Hepatocyte (in vitro differentiated cells): ENCODE measurements at regions not wholly inside any gene's neighbourhood (a gene's known extent, or its start where the extent isn't known, plus 50 kb on each side); places are given as distances from the start of the nearest gene placed in this dataset.

ENCODE experiments used
- DNase-seq: peaks from one replicate; pipeline ENCODE4 v3.0.0-alpha.2; 2016; ENCODE audit warnings: low spot score
- H2AFZ ChIP-seq: fragments of 200-600 bp; sonication (generic); 2 replicates; pipeline ENCODE4 v1.6.0; 2016; ENCODE audit warnings: antibody characterized with exemption, mild to moderate bottlenecking
- H3K27ac ChIP-seq: fragments of 200-600 bp; sonication (generic); 2 replicates; pipeline ENCODE4 v1.5.1; 2016; ENCODE audit warnings: mild to moderate bottlenecking
- H3K27me3 ChIP-seq: fragments of 200-600 bp; sonication (generic); 2 replicates; pipeline ENCODE4 v1.6.1; 2016
- H3K36me3 ChIP-seq: fragments of 200-600 bp; sonication (generic); replicated peaks from 2 replicates; pipeline ENCODE4 v1.5.1; 2016; ENCODE audit warnings: low read depth; ENCODE audit not compliant: insufficient read depth
- H3K4me1 ChIP-seq: fragments of 200-600 bp; sonication (generic); 2 replicates; pipeline ENCODE4 v1.5.1; 2016; ENCODE audit warnings: mild to moderate bottlenecking, moderate library complexity; ENCODE audit not compliant: insufficient read depth
- H3K4me2 ChIP-seq: fragments of 200-600 bp; sonication (generic); 2 replicates; pipeline ENCODE4 v1.6.0; 2016
- H3K4me3 ChIP-seq: fragments of 200-600 bp; sonication (generic); 2 replicates; pipeline ENCODE4 v1.5.1; 2016; ENCODE audit warnings: mild to moderate bottlenecking
- H3K79me2 ChIP-seq: fragments of 200-600 bp; sonication (generic); 2 replicates; pipeline ENCODE4 v1.6.0; 2017; ENCODE audit warnings: mild to moderate bottlenecking
- H3K9me2 ChIP-seq: fragments of 200-600 bp; sonication (generic); replicated peaks from 2 replicates; pipeline ENCODE4 v1.6.0; 2017; ENCODE audit warnings: mild to moderate bottlenecking; ENCODE audit not compliant: insufficient read depth
- H3K9me3 ChIP-seq: fragments of 200-600 bp; sonication (generic); 2 replicates; pipeline ENCODE4 v1.5.1; 2016; ENCODE audit warnings: low read depth, mild to moderate bottlenecking
- H4K20me1 ChIP-seq: fragments of 200-600 bp; sonication (generic); 2 replicates; pipeline ENCODE4 v1.6.0; 2016; ENCODE audit warnings: mild to moderate bottlenecking; ENCODE audit not compliant: insufficient read depth, poor library complexity, severe bottlenecking
- EZH2 ChIP-seq: fragments of 200-600 bp; sonication (generic); IDR thresholded peaks from 2 replicates; pipeline ENCODE4 v1.6.1; 2016; ENCODE audit warnings: antibody characterized with exemption, mild to moderate bottlenecking, borderline replicate concordance
- EZH2phosphoT487 ChIP-seq: fragments of 200-600 bp; sonication (generic); IDR thresholded peaks from one replicate; pipeline ENCODE4 v1.6.1; 2018; ENCODE audit warnings: antibody characterized with exemption, mild to moderate bottlenecking, low read depth, moderate library complexity; ENCODE audit not compliant: unreplicated experiment, severe bottlenecking
- WGBS: methylation state at CpG from one replicate; pipeline ENCODE4 v1.1.6; 2016; ENCODE audit warnings: low lambda C conversion rate; ENCODE audit errors: missing lambda C conversion rate; 5-methylcytosine and 5-hydroxymethylcytosine counted together
- TF ChIP-seq, protein P1 (sequence below): fragments of 200-600 bp; sonication (generic); IDR thresholded peaks from 2 replicates; pipeline ENCODE4 v1.5.1; 2016; ENCODE audit warnings: antibody characterized with exemption, mild to moderate bottlenecking; ENCODE audit not compliant: poor library complexity

DNA sequence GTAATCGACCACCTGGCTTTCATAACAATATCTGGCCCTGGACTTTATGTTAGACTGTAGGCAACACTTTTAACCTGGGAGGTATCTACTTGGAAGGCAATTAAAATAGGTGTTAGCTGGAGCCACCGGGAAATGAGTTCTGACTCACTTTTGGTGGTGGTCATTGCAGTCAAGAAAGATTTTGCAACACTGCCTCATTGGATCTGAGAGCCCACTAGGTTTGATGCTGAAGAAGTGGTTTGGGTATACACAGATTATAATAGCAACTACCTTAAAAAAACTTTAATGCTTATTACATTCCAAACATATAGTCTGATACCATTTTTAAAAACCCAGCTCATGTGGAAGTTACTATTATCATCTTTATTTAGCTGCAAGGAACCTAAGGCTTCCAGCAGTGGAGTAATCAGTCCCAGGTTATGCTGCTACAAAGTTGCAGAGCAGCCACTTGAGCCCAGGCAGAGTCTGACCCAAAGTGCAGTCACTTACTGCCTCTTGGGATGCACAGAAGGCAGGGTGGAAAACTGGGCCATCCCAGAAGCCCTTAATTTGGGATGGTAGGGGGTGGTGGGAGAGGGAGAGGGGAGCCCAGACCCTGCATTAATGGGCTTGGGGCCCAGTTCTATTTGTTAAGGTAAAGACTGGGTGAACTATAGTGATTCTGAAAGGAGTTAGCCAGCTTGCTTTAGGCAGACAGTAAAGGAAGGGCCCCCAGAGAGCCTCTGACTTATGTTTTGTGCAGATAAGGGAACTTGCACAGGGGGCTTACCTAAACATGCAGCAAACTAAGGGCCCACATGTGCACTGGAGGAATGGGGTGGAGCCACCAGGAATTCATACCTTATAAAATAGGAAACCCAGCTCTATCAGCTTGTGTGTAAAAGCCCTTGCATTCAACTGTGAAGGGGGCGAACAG lies 149.4 kb downstream of the SNX19 start:
- H3K9me3 ChIP-seq, result no peaks in the 10 kb centered on the region

DNA sequence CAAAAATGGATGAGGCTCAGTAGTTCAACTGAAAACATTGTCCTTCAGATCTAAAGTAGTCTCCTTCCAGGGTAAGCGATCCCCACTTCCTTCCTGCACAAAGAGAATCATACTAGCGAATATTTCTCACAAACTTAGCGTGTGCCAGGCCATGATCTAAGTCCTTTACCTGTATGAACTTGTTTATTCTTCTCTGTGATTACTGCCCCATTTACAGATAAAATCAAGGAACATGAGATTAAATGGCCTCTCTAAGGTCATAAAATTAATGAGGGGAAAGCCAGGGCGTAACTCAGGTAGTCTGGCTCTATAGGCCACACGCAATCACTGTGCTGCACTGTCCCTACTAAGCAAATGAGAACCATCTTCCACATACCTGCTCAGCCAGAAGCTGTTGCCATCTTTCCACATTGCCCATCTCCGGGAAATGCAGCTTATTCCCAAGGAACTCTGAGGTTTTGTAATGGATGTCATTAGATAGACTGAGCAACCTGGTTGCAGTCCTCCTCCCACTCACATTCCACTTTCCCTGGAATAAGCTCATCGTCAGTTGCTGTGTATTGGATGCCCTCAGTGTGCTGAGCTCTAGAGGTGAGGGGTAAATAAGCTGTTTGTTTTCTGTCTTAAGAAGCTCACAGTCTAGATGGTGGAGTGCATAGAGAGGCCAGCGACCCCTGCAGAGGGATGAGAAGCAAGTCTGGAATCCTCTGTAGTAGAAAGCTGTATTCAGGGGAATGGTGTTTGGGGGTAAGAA lies 146.3 kb downstream of the SNX19 start:
- Histone ChIP-seq H4K20me1 (no peaks in the 10 kb centered on the region), H3K4me3 (no peak overlapping the region), H3K9me3 (no peaks in the 10 kb centered on the region), H2AFZ (no peak overlapping the region), H3K9me2 (no peaks in the 10 kb centered on the region), H3K27ac (no peak overlapping the region), H3K27me3 (no peaks in the 10 kb centered on the region), H3K79me2 (no peaks in the 10 kb centered on the region), H3K4me2 (no peak overlapping the region), H3K4me1 (peaks cover 11% of the 10 kb centered on the region), H3K36me3 (no peaks in the 10 kb centered on the region)
- TF ChIP-seq EZH2phosphoT487, result peak; percentile 99
- TF ChIP-seq, protein P1, sequence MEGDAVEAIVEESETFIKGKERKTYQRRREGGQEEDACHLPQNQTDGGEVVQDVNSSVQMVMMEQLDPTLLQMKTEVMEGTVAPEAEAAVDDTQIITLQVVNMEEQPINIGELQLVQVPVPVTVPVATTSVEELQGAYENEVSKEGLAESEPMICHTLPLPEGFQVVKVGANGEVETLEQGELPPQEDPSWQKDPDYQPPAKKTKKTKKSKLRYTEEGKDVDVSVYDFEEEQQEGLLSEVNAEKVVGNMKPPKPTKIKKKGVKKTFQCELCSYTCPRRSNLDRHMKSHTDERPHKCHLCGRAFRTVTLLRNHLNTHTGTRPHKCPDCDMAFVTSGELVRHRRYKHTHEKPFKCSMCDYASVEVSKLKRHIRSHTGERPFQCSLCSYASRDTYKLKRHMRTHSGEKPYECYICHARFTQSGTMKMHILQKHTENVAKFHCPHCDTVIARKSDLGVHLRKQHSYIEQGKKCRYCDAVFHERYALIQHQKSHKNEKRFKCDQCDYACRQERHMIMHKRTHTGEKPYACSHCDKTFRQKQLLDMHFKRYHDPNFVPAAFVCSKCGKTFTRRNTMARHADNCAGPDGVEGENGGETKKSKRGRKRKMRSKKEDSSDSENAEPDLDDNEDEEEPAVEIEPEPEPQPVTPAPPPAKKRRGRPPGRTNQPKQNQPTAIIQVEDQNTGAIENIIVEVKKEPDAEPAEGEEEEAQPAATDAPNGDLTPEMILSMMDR, result no peak
- TF ChIP-seq EZH2, result no peak
- no peak for DNase-seq
- 74% methylated on average over 8 of the region's 8 CpGs for WGBS

More for the DNA sequence above, 149.4 kb downstream of the SNX19 start:
- Histone ChIP-seq H3K79me2 (no peaks in the 10 kb centered on the region), H3K9me2 (no peaks in the 10 kb centered on the region), H3K4me2 (no peak overlapping the region), H3K4me3 (no peak overlapping the region), H3K36me3 (no peaks in the 10 kb centered on the region), H3K27me3 (no peaks in the 10 kb centered on the region), H3K27ac (no peak overlapping the region), H4K20me1 (no peaks in the 10 kb centered on the region), H3K4me1 (no peaks in the 10 kb centered on the region), H2AFZ (no peak overlapping the region)
- WGBS, result 66% methylated on average over 3 of the region's 3 CpGs
- DNase-seq, result no peak
- TF ChIP-seq, protein P1, result no peak
- TF ChIP-seq EZH2phosphoT487, result no peak
- no peak for TF ChIP-seq EZH2

- H3K4me3 ChIP-seq, result no peak overlapping the region
- H3K27ac ChIP-seq, result no peak overlapping the region
- 89% methylated on average over 7 of the region's 7 CpGs for WGBS
- no peaks in the 10 kb centered on the region for H3K27me3 ChIP-seq
- H4K20me1 ChIP-seq, result no peaks in the 10 kb centered on the region
- no peak overlapping the region for H3K4me2 ChIP-seq
- no peak overlapping the region for H2AFZ ChIP-seq
- no peaks in the 10 kb centered on the region for H3K36me3 ChIP-seq
- TF ChIP-seq, protein P1, result no peak
- no peak for TF ChIP-seq EZH2phosphoT487
- TF ChIP-seq EZH2, result no peak
- H3K9me3 ChIP-seq, result no peaks in the 10 kb centered on the region
- H3K4me1 ChIP-seq, result peaks cover 11% of the 10 kb centered on the region
- no peaks in the 10 kb centered on the region for H3K9me2 ChIP-seq
- DNase-seq, result no peak
- no peaks in the 10 kb centered on the region for H3K79me2 ChIP-seq
Measured at GRCh38 chr11:130771708-130772107, 144.6 kb downstream of the SNX19 start.
